OCI-LY3 (cell line): ENCODE measurements at regions not wholly inside any gene's neighbourhood (a gene's known extent, or its start where the extent isn't known, plus 50 kb on each side); places are given as distances from the start of the nearest gene placed in this dataset.

Experiments
- EZH2phosphoT487 ChIP-seq: fragments of 200-600 bp; shearing (Covaris generic); IDR thresholded peaks from 2 replicates; pipeline ENCODE4 v1.6.1; 2018; ENCODE audit warnings: antibody characterized with exemption, mixed run types, low read depth
- TF ChIP-seq, protein P1 (sequence below): fragments of 200-600, 300-600 bp; sonication (generic); IDR thresholded peaks from 2 replicates; pipeline ENCODE4 v1.5.1; 2014; ENCODE audit warnings: antibody characterized with exemption, low read length, low read depth

DNA sequence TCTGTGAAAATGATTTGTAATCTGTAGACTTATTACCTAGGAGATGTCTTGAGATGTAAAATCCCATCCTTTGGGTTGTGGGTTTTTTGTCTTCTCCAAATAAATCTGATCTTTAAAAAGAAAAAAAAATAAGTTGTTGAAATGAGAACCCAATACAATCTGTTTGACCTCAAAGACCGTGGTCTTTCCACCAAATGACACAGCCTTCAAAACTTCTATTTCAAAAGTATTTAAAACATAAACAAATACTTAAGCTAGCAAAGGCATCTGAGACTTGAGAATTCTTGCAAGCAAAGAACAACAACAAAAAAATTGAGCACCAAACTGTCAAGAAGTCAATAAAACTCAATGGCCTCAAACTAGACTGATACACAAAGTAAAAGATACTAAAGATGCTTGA is 67.9 kb upstream of the HECW1 start:
- TF ChIP-seq, protein P1, sequence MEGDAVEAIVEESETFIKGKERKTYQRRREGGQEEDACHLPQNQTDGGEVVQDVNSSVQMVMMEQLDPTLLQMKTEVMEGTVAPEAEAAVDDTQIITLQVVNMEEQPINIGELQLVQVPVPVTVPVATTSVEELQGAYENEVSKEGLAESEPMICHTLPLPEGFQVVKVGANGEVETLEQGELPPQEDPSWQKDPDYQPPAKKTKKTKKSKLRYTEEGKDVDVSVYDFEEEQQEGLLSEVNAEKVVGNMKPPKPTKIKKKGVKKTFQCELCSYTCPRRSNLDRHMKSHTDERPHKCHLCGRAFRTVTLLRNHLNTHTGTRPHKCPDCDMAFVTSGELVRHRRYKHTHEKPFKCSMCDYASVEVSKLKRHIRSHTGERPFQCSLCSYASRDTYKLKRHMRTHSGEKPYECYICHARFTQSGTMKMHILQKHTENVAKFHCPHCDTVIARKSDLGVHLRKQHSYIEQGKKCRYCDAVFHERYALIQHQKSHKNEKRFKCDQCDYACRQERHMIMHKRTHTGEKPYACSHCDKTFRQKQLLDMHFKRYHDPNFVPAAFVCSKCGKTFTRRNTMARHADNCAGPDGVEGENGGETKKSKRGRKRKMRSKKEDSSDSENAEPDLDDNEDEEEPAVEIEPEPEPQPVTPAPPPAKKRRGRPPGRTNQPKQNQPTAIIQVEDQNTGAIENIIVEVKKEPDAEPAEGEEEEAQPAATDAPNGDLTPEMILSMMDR = no peak
- no peak for TF ChIP-seq EZH2phosphoT487
